ENCODE measurements at regions not wholly inside any gene's neighbourhood (a gene's known extent, or its start where the extent isn't known, plus 50 kb on each side); places are given as distances from the start of the nearest gene placed in this dataset.

GRCh38 chr14:65920996-65921395 is 508.5 kb downstream of the FUT8 start:
- H3K36me3 ChIP-seq (ENCODE audit: control insufficient read depth, insufficient read depth, low read length) = no peaks in the 10 kb centered on the region
- Mint-ChIP-seq H3K4me3 (no peak overlapping the region), H3K27me3 (ENCODE audit: low read depth in 2 of 2) (no peaks in the 10 kb centered on the region), H3K9me3 (no peaks in the 10 kb centered on the region), H3K27ac (no peak overlapping the region), H3K36me3 (no peaks in the 10 kb centered on the region), H3K4me1 (peaks cover 16 to 30% of the 10 kb centered on the region in 2 donors)
- DNase-seq (no peak), ATAC-seq (no peak)
- H3K27ac ChIP-seq (ENCODE audit: low read length) = no peak overlapping the region
- peaks cover 10% of the 10 kb centered on the region for H3K4me1 ChIP-seq (ENCODE audit: control insufficient read depth, insufficient read depth, low read length)
- TF ChIP-seq CTCF (IDR thresholded peaks at IDR 0.05) = no peak
- H3K9me3 ChIP-seq (ENCODE audit: control insufficient read depth, insufficient read depth, low read length) = no peaks in the 10 kb centered on the region
- no peaks in the 10 kb centered on the region for H3K27me3 ChIP-seq (ENCODE audit: control insufficient read depth, insufficient read depth, low read length)
- no CpG with 5 or more reads among the region's 2 CpGs for WGBS (ENCODE audit: insufficient coverage)
- intact Hi-C loops (cut with micrococcal nuclease) = no loop called here
- no peak overlapping the region for H3K4me3 ChIP-seq (ENCODE audit: low read length)

GRCh38 chr14:65922142-65922541 is 509.6 kb downstream of the FUT8 start:
- WGBS (ENCODE audit: insufficient coverage) = 88% methylated on average over 3 of the region's 3 CpGs
- H3K9me3 Mint-ChIP-seq = no peaks in the 10 kb centered on the region
- Histone ChIP-seq H3K9me3 (ENCODE audit: control insufficient read depth, insufficient read depth, low read length) (no peaks in the 10 kb centered on the region), H3K27ac (ENCODE audit: low read length) (no peak overlapping the region), H3K27me3 (ENCODE audit: control insufficient read depth, insufficient read depth, low read length) (no peaks in the 10 kb centered on the region), H3K36me3 (ENCODE audit: control insufficient read depth, insufficient read depth, low read length) (no peaks in the 10 kb centered on the region), H3K4me1 (ENCODE audit: control insufficient read depth, insufficient read depth, low read length) (peaks cover 21% of the 10 kb centered on the region), H3K4me3 (ENCODE audit: low read length) (no peak overlapping the region)
- intact Hi-C loops (cut with micrococcal nuclease) = no loop called here
- no peaks in the 10 kb centered on the region for H3K27me3 Mint-ChIP-seq (ENCODE audit: low read depth in 2 of 2)
- no peak for ATAC-seq
- H3K36me3 Mint-ChIP-seq = no peaks in the 10 kb centered on the region
- peaks cover 24 to 35% of the 10 kb centered on the region in 2 donors for H3K4me1 Mint-ChIP-seq
- H3K27ac Mint-ChIP-seq = no peak overlapping the region
- H3K4me3 Mint-ChIP-seq = no peak overlapping the region
- no peak for DNase-seq
- no peak for TF ChIP-seq CTCF (IDR thresholded peaks at IDR 0.05)

- Mint-ChIP-seq H3K27ac (peak overlapping the region; percentile 78 to 88), H3K9me3 (no peaks in the 10 kb centered on the region), H3K4me3 (peak overlapping the region; percentile 86), H3K4me1 (peaks cover 58 to 64% of the 10 kb centered on the region in 2 donors), H3K36me3 (no peaks in the 10 kb centered on the region), H3K27me3 (ENCODE audit: low read depth in 2 of 2) (no peaks in the 10 kb centered on the region)
- H3K27ac ChIP-seq (ENCODE audit: low read length) = peak overlapping the region; percentile 46
- no peaks in the 10 kb centered on the region for H3K27me3 ChIP-seq (ENCODE audit: control insufficient read depth, insufficient read depth, low read length)
- ATAC-seq (no peak), DNase-seq (no peak)
- H3K4me1 ChIP-seq (ENCODE audit: control insufficient read depth, insufficient read depth, low read length) = peaks cover 51% of the 10 kb centered on the region
- intact Hi-C loops (cut with micrococcal nuclease) = loop anchor here (5.0 kb wide), 2 partner anchors 79 to 134 kb away; no protein-coding TSS in a partner anchor
- no peak overlapping the region for H3K4me3 ChIP-seq (ENCODE audit: low read length)
- no peaks in the 10 kb centered on the region for H3K36me3 ChIP-seq (ENCODE audit: control insufficient read depth, insufficient read depth, low read length)
- no peak for TF ChIP-seq CTCF (IDR thresholded peaks at IDR 0.05)
- 88% methylated on average over 5 of the region's 6 CpGs for WGBS (ENCODE audit: insufficient coverage)
- H3K9me3 ChIP-seq (ENCODE audit: control insufficient read depth, insufficient read depth, low read length) = no peaks in the 10 kb centered on the region
Observed at GRCh38 chr14:65926504-65926903, 514.0 kb downstream of the FUT8 start.

All from natural killer cell (primary cell).